Ascending aorta (tissue), 2 donors: ENCODE measurements at regions not wholly inside any gene's neighbourhood (a gene's known extent, or its start where the extent isn't known, plus 50 kb on each side); places are given as distances from the start of the nearest gene placed in this dataset.

Experiments used
- DNase-seq, 2 donors: peaks; one replicate each; pipeline ENCODE4 v3.0.0-alpha.2; 2019; ENCODE audit warnings: low spot score in 2 of 2
- H3K27ac ChIP-seq, 2 donors: fragments of 200-600 bp; sonication (generic); one replicate each; pipeline ENCODE4 v1.5.1; 2016 to 2017; ENCODE audit warnings: mild to moderate bottlenecking in 1 of 2
- H3K27me3 ChIP-seq: fragments of 200-600 bp; sonication (generic); one replicate; pipeline ENCODE4 v1.5.1; 2017
- H3K36me3 ChIP-seq, 2 donors: fragments of 200-600 bp; sonication (generic); one replicate each; pipeline ENCODE4 v1.5.1; 2016
- H3K4me1 ChIP-seq, 2 donors: fragments of 200-600 bp; sonication (generic); one replicate each; pipeline ENCODE4 v1.5.1; 2016 to 2017; ENCODE audit warnings: mild to moderate bottlenecking in 1 of 2
- H3K4me3 ChIP-seq, 2 donors: fragments of 200-600 bp; sonication (generic); one replicate each; pipeline ENCODE4 v1.5.1; 2016 to 2017; ENCODE audit warnings: mild to moderate bottlenecking in 1 of 2
- H3K9me3 ChIP-seq, 2 donors: fragments of 200-600 bp; sonication (generic); one replicate each; pipeline ENCODE4 v1.5.1; 2016
- CTCF ChIP-seq, 3 experiments: fragments of 200-600 bp in 2 of 3; fragments of 450-650 bp in 1 of 3; sonication (generic) in 2 of 3; IDR thresholded peaks; one replicate each; pipeline ENCODE4 v1.5.1; 2016 to 2019; ENCODE audit warnings: antibody characterized with exemption in 3 of 3, mild to moderate bottlenecking in 1 of 3, moderate library complexity in 1 of 3
- intact Hi-C: fragments of 100-400 bp; cut with DNase I; formaldehyde crosslinking; loops from one replicate; pipeline ENCODE4 v1.15.1; 2023

DNA sequence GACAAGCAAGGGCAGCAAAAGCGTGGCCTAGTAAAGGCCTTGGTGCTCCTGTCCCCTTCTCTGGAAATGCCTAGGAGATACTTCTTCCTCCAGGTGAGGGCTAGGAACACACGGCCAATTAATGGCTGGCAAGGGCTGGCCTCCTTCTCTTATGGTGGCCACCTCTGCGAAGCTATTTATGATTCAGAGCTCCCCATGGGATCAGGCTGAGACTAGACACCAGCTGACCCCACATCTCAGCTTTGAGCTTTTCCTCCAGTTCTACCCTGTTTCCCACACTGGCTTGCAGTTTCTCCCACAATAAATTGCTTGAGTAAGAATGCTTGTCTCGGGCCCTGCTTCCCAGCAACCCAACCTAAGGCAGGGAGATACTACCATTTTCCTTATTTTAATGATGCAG lies 53.7 kb downstream of the CAMK2N1 start:
- no peak for DNase-seq
- no peak for TF ChIP-seq CTCF (IDR thresholded peaks at IDR 0.05)
- no peaks in the 10 kb centered on the region for H3K9me3 ChIP-seq
- intact Hi-C loops, result no loop called here
- H3K36me3 ChIP-seq, result no peaks in the 10 kb centered on the region
- H3K27ac ChIP-seq, result no peak overlapping the region
- no peak overlapping the region for H3K4me3 ChIP-seq
- no peaks in the 10 kb centered on the region for H3K4me1 ChIP-seq
- no peaks in the 10 kb centered on the region for H3K27me3 ChIP-seq

DNA sequence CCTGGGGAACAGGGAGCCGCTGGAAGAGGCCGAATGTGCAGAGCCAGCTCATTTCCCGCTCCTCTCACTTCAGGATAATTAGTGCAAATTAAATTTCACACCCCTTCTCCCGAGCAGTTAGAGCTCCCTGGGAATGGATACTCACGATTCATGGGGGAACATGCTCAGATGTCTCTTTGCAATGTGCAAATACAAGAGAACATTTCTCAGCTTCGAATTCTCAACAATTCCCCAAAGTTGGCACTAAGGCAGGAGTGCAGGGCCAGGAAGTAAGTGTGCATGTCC lies 54.9 kb downstream of the CAMK2N1 start:
- Histone ChIP-seq H3K4me3 (no peak overlapping the region), H3K4me1 (no peaks in the 10 kb centered on the region), H3K27ac (no peak overlapping the region), H3K27me3 (no peaks in the 10 kb centered on the region), H3K36me3 (no peaks in the 10 kb centered on the region), H3K9me3 (no peaks in the 10 kb centered on the region)
- TF ChIP-seq CTCF (IDR thresholded peaks at IDR 0.05), result no peak
- intact Hi-C loops, result no loop called here
- no peak for DNase-seq

GRCh38 chr1:20430355-20431175 lies 55.4 kb downstream of the CAMK2N1 start:
- no peaks in the 10 kb centered on the region for H3K4me1 ChIP-seq
- peaks cover 0 to 4% of the 10 kb centered on the region in 2 donors for H3K9me3 ChIP-seq
- intact Hi-C loops, result no loop called here
- TF ChIP-seq CTCF (IDR thresholded peaks at IDR 0.05), result peak in 1 of 3 experiments; percentile 33
- no peak overlapping the region for H3K4me3 ChIP-seq
- no peaks in the 10 kb centered on the region for H3K27me3 ChIP-seq
- H3K36me3 ChIP-seq, result no peaks in the 10 kb centered on the region
- no peak for DNase-seq
- no peak overlapping the region for H3K27ac ChIP-seq

GRCh38 chr1:20429296-20429695 lies 56.7 kb downstream of the CAMK2N1 start:
- intact Hi-C loops, result no loop called here
- H3K27ac ChIP-seq, result no peak overlapping the region
- no peak overlapping the region for H3K4me3 ChIP-seq
- H3K27me3 ChIP-seq, result no peaks in the 10 kb centered on the region
- TF ChIP-seq CTCF (IDR thresholded peaks at IDR 0.05), result no peak
- peaks cover 0 to 13% of the 10 kb centered on the region in 2 donors for H3K9me3 ChIP-seq
- no peak for DNase-seq
- H3K36me3 ChIP-seq, result no peaks in the 10 kb centered on the region
- no peaks in the 10 kb centered on the region for H3K4me1 ChIP-seq

DNA sequence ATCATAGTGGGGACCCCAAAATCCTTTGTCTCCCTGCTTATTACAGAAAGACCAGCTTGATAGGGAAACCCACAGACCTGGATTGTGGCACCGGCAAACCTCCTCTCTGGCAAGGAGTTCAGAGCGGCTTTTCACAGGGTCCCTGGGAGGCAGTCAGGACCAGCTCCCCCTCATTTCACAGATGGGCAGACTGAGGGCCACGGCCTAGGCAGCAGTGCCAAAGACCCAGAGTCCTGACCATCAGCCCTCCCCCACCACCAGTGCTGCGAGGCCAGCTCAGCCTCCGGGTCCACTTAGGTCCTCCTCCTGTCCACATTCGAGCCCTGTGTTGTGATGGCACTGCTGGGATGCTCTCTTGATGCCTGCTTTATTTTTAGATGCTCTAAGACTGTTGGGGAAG lies 57.2 kb downstream of the CAMK2N1 start:
- intact Hi-C loops, result no loop called here
- Histone ChIP-seq H3K27me3 (no peaks in the 10 kb centered on the region), H3K4me1 (no peaks in the 10 kb centered on the region), H3K4me3 (no peak overlapping the region), H3K9me3 (peaks cover 0 to 15% of the 10 kb centered on the region in 2 donors), H3K36me3 (no peaks in the 10 kb centered on the region), H3K27ac (no peak overlapping the region)
- peak in 1 of 2 donors; percentile 13 for DNase-seq
- no peak for TF ChIP-seq CTCF (IDR thresholded peaks at IDR 0.05)

DNA sequence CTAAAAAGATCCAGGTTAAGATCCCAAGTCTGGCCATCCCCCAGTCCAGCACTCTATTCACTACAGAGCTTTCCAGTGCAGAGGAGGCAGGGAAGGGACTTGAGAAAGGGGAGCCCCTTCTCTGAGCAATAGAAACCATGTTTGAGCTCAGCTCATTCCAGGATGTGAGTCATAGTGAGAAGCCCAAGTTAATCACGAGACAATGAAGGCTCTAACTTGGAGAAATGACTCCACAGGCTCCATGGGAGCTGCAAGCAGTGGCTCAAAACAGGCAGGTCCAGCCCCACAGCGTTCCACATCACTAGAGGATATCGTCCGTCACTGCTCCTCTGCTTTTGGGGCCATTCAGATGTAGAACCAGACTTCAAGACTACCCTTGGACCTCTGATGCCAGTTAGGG lies 59.1 kb downstream of the CAMK2N1 start:
- Histone ChIP-seq H3K4me1 (no peaks in the 10 kb centered on the region), H3K36me3 (no peaks in the 10 kb centered on the region), H3K9me3 (peaks cover 6 to 21% of the 10 kb centered on the region in 2 donors), H3K27me3 (no peaks in the 10 kb centered on the region), H3K4me3 (no peak overlapping the region), H3K27ac (no peak overlapping the region)
- no peak for DNase-seq
- intact Hi-C loops, result no loop called here
- no peak for TF ChIP-seq CTCF (IDR thresholded peaks at IDR 0.05)
